ENCODE measurements at regions not wholly inside any gene's neighbourhood (a gene's known extent, or its start where the extent isn't known, plus 50 kb on each side); places are given as distances from the start of the nearest gene placed in this dataset.

DNA sequence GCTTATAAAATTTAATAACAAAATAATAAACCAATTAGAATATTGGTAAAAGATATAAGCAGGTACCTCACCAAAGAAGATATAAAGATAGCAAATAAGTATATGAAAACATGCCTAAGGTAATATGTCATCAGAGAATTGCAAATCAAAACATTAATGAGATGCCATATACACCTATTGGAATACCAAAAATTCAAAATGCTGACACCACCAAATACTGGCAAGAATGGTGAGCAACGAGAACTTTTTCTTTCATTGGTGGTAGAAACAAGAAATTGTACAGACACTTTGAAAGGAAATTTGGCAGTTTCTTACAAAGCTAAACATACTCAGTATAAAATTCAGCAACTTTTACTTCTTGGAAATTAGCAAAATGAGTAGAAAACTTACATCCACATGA lies 346.9 kb upstream of the ROBO1 start:
- DNase-seq: no peak

DNA sequence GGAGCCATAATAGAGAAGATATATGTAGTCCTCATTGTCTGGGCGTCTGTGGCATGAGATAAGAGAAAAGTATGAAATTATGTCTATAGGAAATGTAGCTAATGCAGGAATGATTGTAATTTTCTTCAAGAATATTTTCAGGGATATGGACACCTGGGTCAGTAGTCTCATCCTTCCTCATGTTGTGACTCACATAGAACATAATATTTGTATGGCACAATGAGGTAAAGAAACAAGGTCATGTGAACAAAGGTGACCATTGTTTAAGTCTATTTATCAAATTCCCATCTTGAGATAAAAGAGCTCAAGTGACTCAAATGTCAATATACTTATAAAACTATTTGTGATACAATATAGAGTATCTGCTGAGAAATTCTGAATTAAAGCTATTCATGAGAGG lies 345.5 kb upstream of the ROBO1 start:
- no peak for DNase-seq

DNA sequence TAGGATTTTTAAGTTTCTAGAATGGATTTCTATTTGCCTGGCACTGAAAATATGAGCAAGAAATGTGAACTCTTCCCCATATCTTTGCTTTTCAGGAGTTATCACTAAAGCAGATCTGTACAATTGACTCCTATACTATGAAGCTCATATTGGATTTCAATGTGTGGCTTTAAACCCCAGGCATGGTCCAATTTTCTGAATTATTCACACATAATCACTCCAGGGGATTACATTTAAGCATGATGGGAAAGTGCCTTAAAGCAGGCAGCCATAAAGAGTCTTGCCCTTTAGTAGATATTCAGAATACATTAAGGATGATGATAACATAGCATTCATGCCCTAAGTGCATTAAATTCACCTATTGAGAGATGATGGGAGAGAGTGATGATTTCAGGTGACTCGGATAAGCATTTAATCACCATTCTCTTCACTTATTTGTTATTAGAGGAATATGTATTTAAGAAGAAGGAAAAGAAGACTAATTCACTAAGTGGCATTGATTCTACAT lies 331.8 kb upstream of the ROBO1 start:
- no peak for DNase-seq

DNA sequence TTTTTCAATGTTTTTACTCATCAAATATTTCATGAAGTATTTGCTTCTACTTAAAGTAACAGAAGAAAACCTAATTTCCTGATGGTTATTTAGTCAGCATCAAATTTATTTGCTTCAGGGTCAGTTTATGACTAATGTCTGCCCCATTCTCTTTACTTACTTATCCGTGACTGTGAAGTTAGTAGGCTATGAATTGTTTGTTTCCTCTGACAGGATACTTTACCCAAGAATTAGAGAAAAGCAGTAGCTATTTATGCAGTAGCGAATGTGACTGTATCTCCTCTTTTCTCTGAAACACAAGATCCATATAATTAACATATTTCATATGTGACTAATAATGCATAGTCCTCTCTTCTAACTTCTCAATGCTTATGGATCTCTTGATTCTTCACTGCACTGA lies 329.9 kb upstream of the ROBO1 start:
- DNase-seq: no peak

DNA sequence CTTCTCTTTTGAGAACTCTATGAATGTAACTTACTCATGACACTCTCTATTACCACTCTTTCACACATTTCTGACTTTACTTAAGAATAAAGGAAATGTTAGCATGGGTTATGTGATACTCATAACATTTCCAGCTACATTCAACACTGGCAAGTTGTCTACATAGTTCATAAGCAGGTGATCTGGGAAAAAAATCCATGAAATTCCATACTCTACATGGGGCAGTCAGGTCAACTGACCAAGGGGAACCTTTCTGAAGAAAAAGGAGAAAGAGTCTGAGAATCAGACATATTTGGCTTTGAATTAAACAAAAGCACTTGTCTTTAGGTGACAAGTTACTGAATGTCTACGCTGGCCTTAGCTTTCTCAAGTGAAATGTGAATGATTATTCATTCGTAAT lies 329.1 kb upstream of the ROBO1 start:
- no peak for DNase-seq

DNA sequence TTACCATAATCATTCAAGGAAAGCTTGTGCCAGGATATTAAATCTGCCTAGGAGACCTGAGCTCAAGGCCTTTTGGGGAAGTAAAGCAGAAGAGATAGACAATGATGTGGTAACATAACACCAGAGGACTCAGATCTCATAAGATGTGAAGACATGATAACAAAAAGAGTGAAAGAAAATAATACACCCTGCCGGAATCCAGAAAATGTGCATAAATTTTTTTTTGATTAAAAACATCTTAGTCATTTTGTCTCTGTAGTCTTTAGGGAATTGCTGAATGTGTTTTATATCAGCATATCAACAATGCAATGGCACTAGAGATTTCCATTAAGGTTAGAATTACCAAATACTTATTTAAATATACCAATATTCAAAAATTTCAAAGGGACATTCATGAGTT lies 326.8 kb upstream of the ROBO1 start:
- no peak for DNase-seq

DNA sequence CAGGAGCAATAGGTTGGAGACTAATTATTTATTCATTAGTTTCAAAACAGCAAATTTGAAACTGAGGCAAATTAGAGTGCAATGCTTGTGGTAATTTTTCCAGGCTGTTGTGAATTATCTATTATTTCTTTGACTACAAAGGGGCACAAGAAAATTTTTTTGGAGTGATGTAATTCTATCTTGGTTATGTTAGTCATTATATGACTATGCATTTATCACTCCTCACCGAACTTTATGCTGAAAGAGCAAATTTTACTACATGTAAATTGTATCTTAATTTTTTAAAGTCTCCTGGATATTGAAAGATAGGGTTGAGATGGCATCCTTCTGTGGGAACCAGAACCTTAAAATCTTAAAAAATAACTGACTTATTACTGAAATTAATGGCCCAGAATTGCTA lies 320.0 kb upstream of the ROBO1 start:
- no peak for DNase-seq

DNA sequence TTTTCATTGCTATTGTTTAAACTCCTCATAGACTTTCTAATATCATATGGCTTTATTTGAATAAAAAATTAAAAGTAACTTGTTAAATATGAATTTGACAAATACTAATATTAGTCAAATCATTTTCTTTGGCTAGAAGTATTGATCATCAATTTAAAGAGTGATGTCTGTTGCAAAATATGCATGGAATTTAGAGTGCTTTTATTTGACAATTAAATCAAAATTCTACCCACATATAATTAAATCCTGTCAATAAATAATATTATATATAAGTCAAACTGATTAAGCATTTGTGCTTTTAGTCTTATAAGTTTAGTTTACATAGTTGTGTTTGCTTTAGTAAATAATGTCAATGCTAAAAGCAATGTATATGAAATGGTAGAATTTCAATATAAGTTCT lies 318.6 kb upstream of the ROBO1 start:
- no peak for DNase-seq

DNA sequence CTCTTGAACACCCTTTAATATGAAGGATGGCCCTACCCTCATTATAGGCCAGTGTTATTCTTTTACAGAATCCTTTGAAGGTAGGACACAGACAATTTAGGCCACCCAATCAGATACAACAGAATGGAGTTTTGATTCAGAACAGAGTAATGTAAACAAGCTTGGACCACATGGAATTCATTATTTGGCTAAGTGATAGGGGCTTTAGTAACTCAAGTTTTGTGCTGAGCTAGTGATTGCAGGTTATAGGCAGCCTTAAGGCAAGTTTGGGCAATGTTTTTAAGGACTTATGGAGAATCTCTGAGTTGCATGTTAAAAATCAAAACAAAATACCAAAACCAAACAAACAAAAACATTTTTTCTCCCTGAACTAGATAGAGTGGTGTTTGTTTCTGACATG lies 312.1 kb upstream of the ROBO1 start:
- no peak for DNase-seq

DNA sequence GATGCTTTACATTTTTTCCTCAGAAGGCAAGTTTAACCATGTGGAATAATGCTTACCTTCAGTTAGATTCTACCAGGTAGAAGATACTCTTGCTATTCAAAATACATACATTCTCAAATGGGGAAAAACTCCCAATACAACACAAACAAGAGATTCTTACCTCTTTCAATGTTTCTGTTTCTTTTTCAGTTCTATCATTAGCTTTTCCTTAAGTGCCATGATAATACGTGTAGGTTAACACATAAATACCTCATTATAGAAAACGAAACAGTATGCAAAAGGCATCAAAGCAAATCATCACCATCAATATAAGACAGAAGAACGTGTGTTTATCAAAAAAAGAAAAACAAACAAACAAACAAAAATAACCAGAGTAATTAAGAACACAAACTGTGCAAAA lies 300.7 kb upstream of the ROBO1 start:
- no peak for DNase-seq

DNA sequence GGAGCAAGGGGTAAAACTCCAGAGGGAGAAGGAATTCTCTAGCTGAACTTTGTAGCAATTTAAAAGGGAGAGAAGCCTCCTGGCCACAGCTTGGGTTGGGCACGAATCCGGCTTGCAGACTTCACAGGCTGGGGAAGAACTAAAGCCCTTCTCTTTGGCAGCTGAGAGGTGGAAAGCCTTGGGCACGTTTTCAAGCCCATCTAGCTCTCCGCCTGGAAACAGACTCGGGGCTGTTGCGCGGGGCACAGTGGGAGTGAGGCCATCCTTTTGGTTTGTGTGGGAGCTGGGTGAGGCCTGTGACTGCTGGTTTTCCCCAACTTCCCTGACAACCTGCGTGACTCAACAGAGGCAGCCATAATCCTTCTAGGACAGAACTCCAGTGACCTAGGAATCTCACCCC lies 295.7 kb upstream of the ROBO1 start:
- no peak for DNase-seq

DNA sequence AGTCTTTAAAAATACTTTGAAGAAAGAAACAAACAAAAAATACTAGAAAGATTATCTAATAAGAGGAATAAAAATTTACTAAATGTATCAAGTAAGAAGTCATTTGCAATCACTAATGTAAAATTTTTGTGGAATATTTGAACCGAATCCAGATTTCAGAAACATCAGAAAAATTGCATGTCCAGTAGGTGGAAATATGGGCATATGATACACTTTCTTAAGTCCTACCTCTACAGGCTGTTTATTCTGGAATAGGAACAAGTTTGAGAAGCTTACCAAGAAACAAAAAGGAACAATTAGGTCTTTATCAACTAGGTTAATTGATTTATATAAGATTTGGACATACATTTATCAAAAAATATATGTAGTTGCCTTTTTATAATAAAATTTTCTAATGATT lies 292.9 kb upstream of the ROBO1 start:
- DNase-seq: no peak

DNA sequence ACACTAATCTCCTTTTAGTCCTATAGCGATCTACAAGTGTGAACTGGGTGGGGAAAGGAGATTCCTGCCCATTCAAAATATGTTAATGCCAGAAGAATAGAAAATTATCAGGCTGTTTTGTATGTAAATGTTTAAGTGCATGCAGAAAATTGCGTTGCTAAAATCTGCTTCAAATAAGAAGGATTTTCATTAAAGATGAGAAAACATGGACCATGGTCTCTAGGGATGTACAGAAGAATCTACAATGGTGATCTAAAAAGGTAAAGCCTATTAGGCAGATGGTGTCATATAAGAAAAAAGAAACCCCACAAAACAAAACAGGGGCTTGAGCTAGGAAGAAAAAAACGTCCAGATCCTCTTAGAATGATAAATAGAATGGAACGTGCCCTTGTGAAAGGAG lies 287.5 kb upstream of the ROBO1 start:
- no peak for DNase-seq

DNA sequence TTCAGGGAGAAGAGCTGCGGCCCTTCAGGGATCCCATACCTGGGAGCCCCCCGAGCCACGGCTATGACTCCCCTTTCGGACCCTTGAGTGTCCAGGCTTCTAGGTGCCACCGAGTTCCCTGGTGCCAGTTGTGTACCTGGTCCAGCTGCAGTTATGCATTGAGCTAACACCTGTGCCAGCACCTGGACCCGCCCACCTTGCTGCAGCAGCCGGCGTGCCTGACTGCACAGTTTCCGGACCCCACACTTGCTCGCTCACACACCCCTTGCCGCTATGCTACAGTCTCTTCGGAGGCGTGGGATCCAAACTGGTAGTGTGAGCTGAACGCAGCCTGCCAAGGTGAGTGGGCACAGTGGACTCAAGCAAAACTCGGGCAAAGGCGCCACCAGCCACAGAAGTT lies 284.5 kb upstream of the ROBO1 start:
- no peak for DNase-seq

DNA sequence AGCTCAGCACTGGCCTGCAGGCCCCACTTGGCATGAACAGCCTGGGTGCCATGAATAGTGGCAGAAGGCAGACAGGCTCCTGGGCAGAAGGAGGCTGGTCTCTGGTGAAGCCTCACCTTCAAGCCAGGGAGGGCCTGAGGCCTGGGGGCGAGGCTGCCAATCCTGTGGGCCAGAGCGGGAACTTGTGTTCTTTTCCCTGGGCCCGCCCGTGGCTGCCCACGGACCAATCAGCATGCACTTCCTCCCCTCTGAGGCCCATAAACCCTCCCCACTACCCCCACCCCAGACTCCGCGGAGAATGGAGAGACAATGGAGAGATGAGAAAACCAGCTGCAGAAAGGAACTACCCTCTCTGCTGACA lies 283.8 kb upstream of the ROBO1 start:
- DNase-seq: no peak

DNA sequence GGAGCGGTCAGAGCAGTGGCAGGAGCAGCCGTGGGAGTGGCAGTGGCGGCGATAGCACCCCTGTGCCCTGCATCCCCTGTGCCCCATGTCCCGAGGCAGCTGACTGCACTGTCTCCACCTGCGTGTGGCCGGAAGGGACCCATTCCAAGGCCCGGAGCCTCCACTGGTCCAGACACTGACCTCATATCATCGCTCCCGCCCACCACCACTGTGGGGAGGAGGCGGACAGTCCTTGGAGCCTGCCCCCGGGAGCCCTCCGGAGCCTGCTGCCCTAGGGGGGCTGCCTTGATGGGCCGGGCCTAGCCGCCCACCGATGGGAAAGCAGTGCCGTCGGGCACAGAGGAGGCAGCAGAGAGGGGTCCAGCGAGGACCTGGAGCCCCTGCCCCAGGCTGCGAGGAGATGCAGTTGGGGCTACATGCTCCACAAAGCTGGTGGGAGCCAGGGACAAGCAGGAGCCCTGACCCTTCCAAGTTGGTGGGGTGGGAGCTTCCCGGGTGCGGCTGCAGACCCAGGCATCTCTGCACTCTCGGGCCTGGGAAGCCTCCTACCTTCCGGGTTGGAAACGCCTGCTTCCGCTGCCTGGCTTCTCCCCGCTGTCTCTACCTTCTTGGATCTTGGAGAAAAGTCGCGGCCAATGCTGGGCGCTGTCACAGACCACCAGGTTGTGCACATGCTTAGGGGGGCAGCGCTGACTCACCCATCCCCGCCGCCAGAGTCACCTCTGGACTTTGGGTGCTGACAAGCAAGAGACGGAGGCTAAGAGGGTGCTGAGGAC lies 283.2 kb upstream of the ROBO1 start:
- DNase-seq: no peak

DNA sequence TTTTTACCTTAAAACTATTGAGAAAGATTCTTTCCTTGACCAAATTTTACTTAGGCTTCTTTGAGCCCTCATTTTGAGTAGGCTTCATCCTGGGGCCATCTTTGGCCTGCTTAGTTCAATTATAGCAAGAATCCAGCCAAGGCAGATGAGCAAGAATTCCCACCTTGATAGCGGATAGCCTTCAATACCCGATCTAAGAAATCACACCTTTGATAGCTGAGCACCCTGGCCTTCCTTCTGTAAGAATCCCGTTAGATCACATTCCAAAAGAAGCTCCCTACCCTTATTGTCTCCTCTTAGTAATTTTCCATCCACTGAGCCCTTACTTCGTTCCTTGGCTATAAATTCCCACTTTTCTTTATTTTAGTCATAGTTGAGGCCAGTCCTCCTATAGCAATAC lies 275.4 kb upstream of the ROBO1 start:
- no peak for DNase-seq

DNA sequence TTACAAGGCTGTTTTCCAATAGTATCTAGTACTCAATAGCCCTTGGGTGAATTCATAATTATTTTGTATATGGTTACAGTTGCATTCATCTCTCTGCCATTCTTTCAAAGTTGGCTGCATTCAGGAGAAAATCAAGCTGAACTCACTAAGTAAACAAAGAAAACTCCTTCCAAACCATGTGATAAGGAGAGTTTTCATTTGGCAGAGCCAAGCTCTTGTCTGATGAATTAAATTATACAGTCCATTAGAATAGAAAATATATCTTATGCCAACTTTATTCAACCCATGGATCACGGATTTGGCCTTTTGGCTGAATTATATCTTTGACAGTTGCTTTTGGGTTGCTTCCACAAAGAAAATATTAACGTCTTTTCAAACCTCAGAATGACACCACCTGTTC lies 272.3 kb upstream of the ROBO1 start:
- no peak for DNase-seq

DNA sequence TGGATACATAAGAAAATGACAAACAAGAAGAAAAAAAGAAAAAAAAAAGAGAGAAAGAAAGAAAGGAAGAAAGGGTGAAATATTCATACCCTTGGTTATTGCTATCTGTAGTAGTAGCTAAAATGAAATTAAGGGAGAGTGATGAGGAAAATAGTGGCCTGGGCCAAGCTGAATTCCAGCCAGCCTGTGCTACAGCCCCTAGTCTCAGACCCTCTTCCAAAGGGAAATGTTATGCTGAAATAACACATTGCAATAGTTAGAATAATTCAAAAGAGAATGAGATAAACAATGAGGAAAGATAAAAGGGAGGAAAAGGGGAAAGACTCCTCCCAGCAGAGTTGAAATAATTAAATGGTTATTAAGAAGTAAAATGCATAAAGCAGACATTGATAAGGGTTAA lies 268.4 kb upstream of the ROBO1 start:
- no peak for DNase-seq

DNA sequence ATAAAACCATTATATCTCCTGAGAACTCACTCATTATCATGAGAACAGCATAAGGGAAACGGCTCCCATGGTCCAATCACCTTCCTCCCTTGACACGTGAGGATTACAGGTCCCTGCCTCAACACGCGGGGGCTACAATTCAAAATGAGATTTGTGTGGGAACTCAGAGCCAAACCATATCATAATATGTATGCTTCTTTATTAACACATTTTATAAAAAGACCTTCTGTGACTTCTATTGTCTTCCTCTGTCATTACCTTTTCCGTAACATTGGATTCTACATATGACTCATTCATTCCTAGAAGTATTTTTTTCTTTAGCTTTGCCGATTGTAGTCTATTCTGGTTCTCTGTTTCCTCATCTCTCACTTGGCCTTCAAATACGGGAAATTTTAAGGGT lies 267.2 kb upstream of the ROBO1 start:
- DNase-seq: no peak

DNA sequence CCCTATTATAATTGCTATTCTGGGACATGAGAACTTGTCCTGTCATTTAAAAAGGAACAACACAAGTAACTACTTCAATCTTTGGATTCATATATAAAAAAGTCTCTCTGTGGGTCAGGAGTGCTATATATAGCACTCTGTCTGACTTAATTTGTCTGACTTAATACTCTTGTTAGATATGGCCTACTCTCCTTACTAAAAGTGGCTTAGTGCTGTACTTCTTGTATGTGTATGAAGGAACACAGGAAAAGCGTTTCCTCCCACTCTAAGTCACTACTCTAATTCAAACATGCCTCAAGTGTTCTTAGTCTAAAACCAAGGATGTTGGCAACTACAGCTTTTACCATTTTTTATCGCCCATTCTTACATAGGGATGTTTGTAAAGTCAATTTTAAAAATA lies 255.2 kb upstream of the ROBO1 start:
- no peak for DNase-seq

DNA sequence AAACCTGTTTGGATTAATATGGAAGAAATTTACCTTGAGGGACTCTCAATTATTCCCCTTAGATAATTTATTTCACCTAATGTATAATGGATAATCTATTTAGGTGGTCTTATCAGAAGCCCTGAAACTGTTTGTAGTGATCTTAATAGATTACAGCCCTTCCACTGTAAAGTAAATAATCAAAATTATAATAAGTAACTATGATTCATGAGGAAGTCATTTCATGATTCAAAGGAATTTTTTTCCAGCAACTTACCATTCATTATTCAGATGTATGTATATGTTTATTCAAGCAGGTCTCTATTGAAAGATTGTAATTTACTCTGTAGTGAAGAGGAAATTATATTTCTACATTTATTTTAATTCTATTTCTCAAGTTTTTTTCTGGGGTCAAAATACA lies 250.6 kb upstream of the ROBO1 start:
- DNase-seq: no peak

DNA sequence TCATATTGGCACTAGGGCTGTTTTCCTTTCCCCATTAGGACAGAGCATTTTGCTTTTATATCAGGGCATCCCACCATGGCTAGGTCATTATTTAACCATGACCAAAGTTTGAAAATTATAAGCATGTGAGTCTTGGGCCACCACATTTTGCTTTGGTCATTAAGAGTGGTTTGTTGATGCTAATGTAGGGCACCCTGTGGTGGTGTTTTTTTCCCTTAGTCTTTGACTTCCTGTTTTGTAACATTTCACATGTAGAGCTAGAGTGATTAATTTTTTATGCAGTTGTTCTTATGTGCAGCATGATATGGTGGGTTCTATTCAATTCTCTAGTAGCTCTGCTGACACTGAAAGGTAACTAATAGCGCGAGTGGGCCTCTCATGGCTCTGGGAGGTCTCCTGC lies 249.6 kb upstream of the ROBO1 start:
- DNase-seq: no peak

DNA sequence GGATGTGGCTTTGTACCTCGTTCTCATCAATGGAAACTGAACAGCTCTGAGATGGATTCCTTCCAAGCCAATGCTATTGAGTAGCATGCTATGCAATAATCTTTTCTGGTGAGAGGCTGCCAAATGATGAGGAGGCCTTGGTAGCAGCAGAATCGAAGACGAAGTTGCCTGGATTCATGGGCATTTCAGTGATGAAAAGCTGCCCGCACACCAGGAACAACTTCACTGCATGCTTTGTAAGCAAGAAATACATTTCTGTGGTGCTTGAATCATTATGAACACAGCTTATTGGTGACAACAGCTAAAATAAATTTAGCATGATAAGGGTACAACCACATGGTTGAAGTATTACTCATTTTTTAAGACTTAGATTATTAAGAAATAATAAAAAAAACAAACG lies 246.8 kb upstream of the ROBO1 start:
- no peak for DNase-seq

DNA sequence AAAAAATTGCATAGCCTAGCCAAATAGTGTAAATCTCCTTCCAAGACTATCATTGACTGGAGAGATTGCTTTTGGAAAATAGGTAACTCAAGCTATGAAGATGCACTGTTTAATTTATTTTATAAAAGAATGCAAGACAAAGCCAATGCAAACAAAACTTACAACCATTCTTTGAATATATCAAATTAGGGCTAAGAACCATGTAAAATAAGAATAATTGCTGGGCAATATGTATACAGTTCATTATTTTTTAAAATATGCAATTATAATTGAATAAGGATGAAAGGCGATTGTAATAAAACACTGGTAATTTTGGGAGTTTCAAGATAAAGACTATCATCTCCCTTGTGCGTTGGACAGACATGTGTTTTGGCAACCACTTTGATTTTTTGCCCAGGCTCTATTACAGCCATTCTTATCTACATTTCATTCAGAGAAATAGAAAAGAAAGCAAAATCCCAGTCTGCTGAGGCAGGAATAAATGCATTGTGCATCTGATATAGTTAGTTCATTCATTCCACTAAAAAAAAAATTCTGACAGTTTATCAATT lies 242.3 kb upstream of the ROBO1 start:
- DNase-seq: no peak

Data from NCI-H446 treated with DMSO at 0.1 percent for 48 hours (cell line).